ENCODE measurements at regions not wholly inside any gene's neighbourhood (a gene's known extent, or its start where the extent isn't known, plus 50 kb on each side); places are given as distances from the start of the nearest gene placed in this dataset.
A peak's percentile ranks its signal among the peaks of the same experiment; 100 is the strongest.
"Not testable (repeated sequence)": the region's sequence is repeated elsewhere in the genome, so short reads cannot be mapped to it uniquely, and the experiment has no call there.

- FAIRE-seq: peak; percentile 49
Measured at GRCh38 chr4:158958489-158959270, 144.2 kb upstream of the RAPGEF2 start.

DNA sequence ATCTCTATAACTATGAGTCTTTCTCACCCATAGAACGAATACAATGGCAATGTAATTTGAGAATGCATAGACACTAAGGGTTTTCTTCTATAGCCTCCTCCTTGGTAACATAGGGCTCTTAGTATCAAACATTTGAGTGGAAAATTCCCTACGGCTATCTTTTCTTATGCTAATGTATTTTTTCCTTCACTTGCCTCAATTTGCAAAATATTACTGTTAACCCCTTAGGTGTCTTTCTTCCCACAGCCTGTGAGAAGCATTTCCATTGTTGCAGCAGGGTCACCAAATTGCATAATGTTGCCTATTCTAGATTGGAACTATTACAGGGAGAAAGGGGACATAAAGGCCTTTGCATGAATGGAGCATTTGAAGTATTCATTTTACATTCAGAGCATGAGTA lies 140.5 kb upstream of the RAPGEF2 start:
- no peak for FAIRE-seq

DNA sequence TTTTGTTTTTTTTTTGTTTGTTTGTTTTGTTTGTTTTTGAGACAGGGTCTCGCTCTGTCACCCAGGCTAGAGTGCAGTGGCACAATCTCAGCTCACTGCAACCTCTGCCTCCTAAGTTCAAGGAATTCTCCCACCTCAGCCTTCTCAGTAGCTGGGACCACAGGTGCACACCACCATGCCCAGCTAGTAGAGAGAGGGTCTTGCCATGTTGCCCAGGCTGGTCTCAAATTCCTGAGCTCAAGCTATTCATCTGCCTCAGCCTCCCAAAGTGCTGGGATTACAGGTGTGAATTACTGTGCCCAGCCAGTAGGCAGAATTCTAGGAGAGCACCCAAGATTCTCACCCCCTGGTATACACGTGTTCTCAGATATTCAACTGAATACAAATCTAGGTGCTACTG lies 139.6 kb upstream of the RAPGEF2 start:
- not testable (repeated sequence) for FAIRE-seq

GRCh38 chr4:158964114-158964727 lies 138.7 kb upstream of the RAPGEF2 start:
- no peak for FAIRE-seq

DNA sequence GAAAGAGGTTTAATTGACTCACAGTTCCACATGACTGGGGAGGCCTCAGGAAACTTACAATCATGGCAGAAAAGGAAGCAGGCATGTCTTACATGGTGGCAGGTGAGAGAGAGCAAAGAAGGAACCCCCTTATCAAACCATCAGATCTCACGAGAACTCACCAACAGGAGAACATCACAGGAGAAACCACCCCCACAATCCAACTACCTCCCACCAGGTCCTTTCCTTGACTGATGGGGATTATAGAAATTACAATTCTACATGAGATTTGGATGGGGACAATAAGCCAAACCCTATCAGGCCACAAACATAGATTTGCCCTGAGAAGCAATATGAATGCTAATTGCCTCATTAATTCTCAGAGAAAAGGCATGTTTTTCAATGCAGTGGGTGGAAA lies 138.2 kb upstream of the RAPGEF2 start:
- FAIRE-seq: no peak

- FAIRE-seq: no peak
Measured at GRCh38 chr4:158965226-158965625, 137.7 kb upstream of the RAPGEF2 start.

DNA sequence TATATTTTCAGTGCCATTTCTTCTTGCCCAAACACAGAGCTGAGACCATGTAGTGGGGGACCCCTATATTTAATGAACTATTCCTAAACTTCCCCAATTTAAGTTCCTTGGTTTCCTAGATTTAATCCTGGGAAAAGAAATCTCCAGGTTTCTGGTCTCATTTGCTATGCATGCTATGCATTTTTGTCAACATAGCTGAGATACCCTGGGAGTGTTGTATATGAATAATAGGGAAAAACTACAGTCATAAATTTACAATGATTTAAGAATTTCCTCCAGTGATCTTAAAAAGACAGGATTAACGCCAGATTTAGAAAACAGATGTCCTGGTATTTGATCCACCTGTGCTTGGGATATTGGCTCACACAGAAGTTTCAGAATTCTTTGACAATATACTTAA lies 136.8 kb upstream of the RAPGEF2 start:
- FAIRE-seq: no peak

- no peak for FAIRE-seq
Measured at GRCh38 chr4:158968961-158969360, 133.9 kb upstream of the RAPGEF2 start.

- no peak for FAIRE-seq
Measured at GRCh38 chr4:158970812-158971211, 132.1 kb upstream of the RAPGEF2 start.

GRCh38 chr4:158974438-158974837 lies 128.4 kb upstream of the RAPGEF2 start:
- not testable (repeated sequence) for FAIRE-seq

- FAIRE-seq: not testable (repeated sequence)
Measured at GRCh38 chr4:158980711-158981110, 122.2 kb upstream of the RAPGEF2 start.

- no peak for FAIRE-seq
Measured at GRCh38 chr4:158991534-158992155, 111.2 kb upstream of the RAPGEF2 start.

GRCh38 chr4:158993891-158994290 lies 109.0 kb upstream of the RAPGEF2 start:
- FAIRE-seq: no peak

- no peak for FAIRE-seq
Measured at GRCh38 chr4:158995040-158995439, 107.8 kb upstream of the RAPGEF2 start.

DNA sequence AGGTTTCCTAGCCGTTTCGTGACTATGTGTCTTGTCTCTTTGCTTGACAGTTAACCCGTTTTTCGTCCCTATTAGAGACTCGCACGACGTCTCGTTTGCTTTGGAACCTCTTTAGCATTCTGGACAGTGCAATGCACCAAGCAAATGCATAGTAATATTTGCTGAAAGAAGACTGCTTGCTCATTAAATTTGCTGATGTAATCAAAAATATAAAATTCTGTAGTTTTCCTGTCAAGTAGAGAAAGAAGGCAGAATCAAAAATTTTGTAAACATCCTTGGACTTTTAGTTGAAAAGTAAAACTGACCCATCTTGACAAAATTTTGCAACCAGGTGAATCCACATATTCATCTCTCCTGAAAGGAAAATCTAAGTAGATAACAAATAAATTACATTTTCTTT lies 106.9 kb upstream of the RAPGEF2 start:
- FAIRE-seq: no peak

DNA sequence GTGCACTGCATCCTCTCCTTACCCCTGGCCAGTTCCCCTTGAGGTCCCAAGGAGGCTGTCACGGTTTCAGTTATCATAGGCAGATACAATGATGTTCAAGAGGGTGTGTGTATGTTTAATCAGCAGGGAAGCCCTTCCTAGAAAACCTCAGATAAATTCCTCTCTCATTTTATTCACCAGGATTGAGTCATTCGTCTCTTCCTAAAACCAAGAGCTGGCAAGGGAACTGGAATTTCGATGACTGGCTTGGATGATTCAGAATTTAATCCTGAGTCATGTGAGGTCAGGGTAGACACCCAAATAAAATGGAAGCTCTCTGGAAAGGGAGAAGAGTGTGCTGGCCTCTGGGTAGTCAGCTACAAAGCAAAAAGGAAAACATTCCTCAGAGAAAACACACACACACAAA lies 106.2 kb upstream of the RAPGEF2 start:
- no peak for FAIRE-seq

GRCh38 chr4:158997660-158998349 lies 105.1 kb upstream of the RAPGEF2 start:
- no peak for FAIRE-seq

GRCh38 chr4:158998624-158999023 lies 104.3 kb upstream of the RAPGEF2 start:
- FAIRE-seq: no peak

- FAIRE-seq: no peak
Measured at GRCh38 chr4:158999166-158999682, 103.7 kb upstream of the RAPGEF2 start.

GRCh38 chr4:158999849-159000248 lies 103.0 kb upstream of the RAPGEF2 start:
- FAIRE-seq: no peak

DNA sequence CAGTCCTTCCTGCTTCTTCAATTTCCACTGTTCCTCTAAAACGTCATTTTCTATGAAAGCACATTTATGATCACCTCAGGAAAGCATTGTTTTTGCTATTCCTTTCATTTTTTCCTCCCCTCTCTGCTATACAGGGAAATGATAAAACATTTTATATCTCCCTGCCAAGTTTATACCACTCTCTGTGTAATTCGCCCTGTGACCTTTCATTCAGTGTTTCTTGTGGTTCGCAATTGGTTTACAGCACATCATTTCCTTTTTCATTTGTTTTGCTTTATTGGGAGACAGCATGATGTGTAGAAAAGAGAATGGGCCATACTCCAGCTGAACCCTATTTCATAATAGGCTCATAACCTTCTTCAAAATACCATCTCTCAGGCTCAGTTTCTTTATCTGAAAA lies 99.9 kb upstream of the RAPGEF2 start:
- FAIRE-seq: no peak

GRCh38 chr4:159003420-159004253 lies 99.2 kb upstream of the RAPGEF2 start:
- FAIRE-seq: no peak
